CD14-positive monocyte (primary cell): ENCODE measurements at regions not wholly inside any gene's neighbourhood (a gene's known extent, or its start where the extent isn't known, plus 50 kb on each side); places are given as distances from the start of the nearest gene placed in this dataset.

Source experiments
- DNase-seq, 3 donors: peaks; one replicate each; pipeline ENCODE4 v3.0.0-alpha.2; 2011 to 2022
- H2AFZ ChIP-seq: 2 replicates; pipeline ENCODE4 v1.6.0; 2012; ENCODE audit warnings: mild to moderate bottlenecking, low read depth, low read length, inconsistent platforms; ENCODE audit not compliant: insufficient read depth, poor library complexity, severe bottlenecking
- H3K27ac ChIP-seq, 2 donors: 1 replicate in 1 of 2; 2 replicates in 1 of 2; pipeline ENCODE4 v1.5.1; 2012 to 2013; ENCODE audit warnings: low read length in 2 of 2, control low read depth in 1 of 2, inconsistent platforms in 1 of 2, low read depth in 1 of 2, mild to moderate bottlenecking in 1 of 2
- H3K27me3 ChIP-seq, 2 donors: one replicate each; pipeline versions ENCODE4 v1.6.0 to v1.6.1; 2011 to 2013; ENCODE audit warnings: low read length in 2 of 2; ENCODE audit not compliant: control insufficient read depth in 2 of 2, insufficient read depth in 2 of 2
- H3K36me3 ChIP-seq, 2 donors: replicated peaks in 1 of 2; 1 replicate in 1 of 2; 2 replicates in 1 of 2; pipeline versions ENCODE4 v1.5.1 to v1.6.1; 2012 to 2013; ENCODE audit warnings: low read length in 2 of 2, control low read depth in 1 of 2, inconsistent platforms in 1 of 2, mild to moderate bottlenecking in 1 of 2; ENCODE audit not compliant: insufficient read depth in 2 of 2, control insufficient read depth in 1 of 2
- H3K4me1 ChIP-seq, 2 donors: 1 replicate in 1 of 2; 2 replicates in 1 of 2; pipeline versions ENCODE4 v1.5.1 to v1.6.1; 2012 to 2013; ENCODE audit warnings: low read length in 2 of 2, control low read depth in 1 of 2, inconsistent platforms in 1 of 2, mild to moderate bottlenecking in 1 of 2, moderate library complexity in 1 of 2; ENCODE audit not compliant: insufficient read depth in 2 of 2, control insufficient read depth in 1 of 2
- H3K4me2 ChIP-seq: replicated peaks from 2 replicates; pipeline ENCODE3; 2012; ENCODE audit warnings: low read length, moderate library complexity, mild to moderate bottlenecking; ENCODE audit not compliant: poor library complexity, severe bottlenecking; ENCODE audit errors: extremely low read depth
- H3K4me3 ChIP-seq, 3 experiments: fragments of 200-600 bp in 1 of 3; sonication (generic) in 1 of 3; replicated peaks in 1 of 3; 1 replicate in 2 of 3; 2 replicates in 1 of 3; pipeline ENCODE4 v1.5.1; 2011 to 2013; ENCODE audit warnings: low read length in 3 of 3, mild to moderate bottlenecking in 3 of 3, control low read depth in 2 of 3, low read depth in 2 of 3, inconsistent platforms in 1 of 3, moderate library complexity in 1 of 3
- H3K79me2 ChIP-seq: 2 replicates; pipeline ENCODE4 v1.6.0; 2012; ENCODE audit warnings: mild to moderate bottlenecking, control low read depth, inconsistent platforms, low read length, moderate library complexity; ENCODE audit not compliant: insufficient read depth
- H3K9ac ChIP-seq: 2 replicates; pipeline ENCODE4 v1.6.0; 2017; ENCODE audit warnings: low read length, mild to moderate bottlenecking; ENCODE audit not compliant: insufficient read depth, poor library complexity, severe bottlenecking
- H3K9me3 ChIP-seq, 2 donors: replicated peaks in 1 of 2; 1 replicate in 1 of 2; 2 replicates in 1 of 2; pipeline versions ENCODE4 v1.5.1 to v1.6.1; 2012 to 2013; ENCODE audit warnings: low read length in 2 of 2, control low read depth in 1 of 2; ENCODE audit not compliant: control insufficient read depth in 1 of 2, insufficient read depth in 1 of 2
- H4K20me1 ChIP-seq: 2 replicates; pipeline ENCODE4 v1.6.0; 2012; ENCODE audit warnings: mild to moderate bottlenecking, low read length, control low read depth, moderate library complexity; ENCODE audit not compliant: insufficient read depth
- H3K27ac Mint-ChIP-seq, 7 donors: one replicate each; pipeline ENCODE4 v1.8.0; 2020; ENCODE audit warnings: mild to moderate bottlenecking in 7 of 7, mixed read lengths in 7 of 7, moderate library complexity in 6 of 7, inconsistent platforms in 2 of 7
- H3K27me3 Mint-ChIP-seq, 3 donors: one replicate each; pipeline ENCODE4 v1.8.0; 2021 to 2022; ENCODE audit warnings: low read depth in 3 of 3, mild to moderate bottlenecking in 3 of 3, mixed read lengths in 3 of 3, moderate library complexity in 3 of 3, inconsistent platforms in 1 of 3
- H3K36me3 Mint-ChIP-seq, 2 donors: one replicate each; pipeline ENCODE4 v1.8.0; 2020; ENCODE audit warnings: mixed read lengths in 2 of 2, inconsistent platforms in 1 of 2, mild to moderate bottlenecking in 1 of 2
- H3K4me1 Mint-ChIP-seq: one replicate; pipeline ENCODE4 v1.8.0; 2020; ENCODE audit warnings: mild to moderate bottlenecking, mixed read lengths
- H3K4me3 Mint-ChIP-seq, 2 donors: one replicate each; pipeline ENCODE4 v1.8.0; 2020; ENCODE audit warnings: mild to moderate bottlenecking in 2 of 2, mixed read lengths in 2 of 2, moderate library complexity in 1 of 2
- H3K9me3 Mint-ChIP-seq, 7 donors: one replicate each; pipeline ENCODE4 v1.8.0; 2020 to 2022; ENCODE audit warnings: mixed read lengths in 7 of 7, mild to moderate bottlenecking in 6 of 7, moderate library complexity in 6 of 7, inconsistent platforms in 2 of 7
- CTCF ChIP-seq: fragments of 200-600 bp; IDR thresholded peaks from one replicate; pipeline ENCODE4 v1.8.0; 2022; ENCODE audit warnings: antibody characterized with exemption, mild to moderate bottlenecking
- WGBS: methylation state at CpG from one replicate; pipeline ENCODE4 v1.1.5; 2013; ENCODE audit warnings: missing lambda C conversion rate; ENCODE audit not compliant: insufficient coverage; 5-methylcytosine and 5-hydroxymethylcytosine counted together
- intact Hi-C, 2 donors: fragments of 100-400 bp; cut with micrococcal nuclease; formaldehyde crosslinking; loops; one replicate each; pipeline versions ENCODE4 v1.15.0 to v1.15.1; 2023

GRCh38 chr14:26860111-26860510 lies 262.3 kb upstream of the NOVA1 start:
- Histone ChIP-seq H3K9ac (no peak overlapping the region), H3K79me2 (no peaks in the 10 kb centered on the region), H3K27ac (no peak overlapping the region), H3K9me3 (no peaks in the 10 kb centered on the region), H4K20me1 (no peaks in the 10 kb centered on the region), H2AFZ (no peak overlapping the region), H3K4me1 (no peaks in the 10 kb centered on the region), H3K4me2 (no peak overlapping the region), H3K36me3 (no peaks in the 10 kb centered on the region), H3K4me3 (no peak overlapping the region), H3K27me3 (no peaks in the 10 kb centered on the region)
- no peak for TF ChIP-seq CTCF
- WGBS, result no CpG with 5 or more reads among the region's 3 CpGs
- Mint-ChIP-seq H3K36me3 (no peaks in the 10 kb centered on the region), H3K4me1 (no peaks in the 10 kb centered on the region), H3K4me3 (no peak overlapping the region), H3K27ac (no peak overlapping the region), H3K27me3 (peaks cover 0 to 2% (median 0%) of the 10 kb centered on the region in 3 donors), H3K9me3 (no peaks in the 10 kb centered on the region)
- intact Hi-C loops, result no loop called here
- no peak for DNase-seq

- no peak overlapping the region for H3K9ac ChIP-seq
- H4K20me1 ChIP-seq, result no peaks in the 10 kb centered on the region
- no peaks in the 10 kb centered on the region for H3K9me3 ChIP-seq
- no peak overlapping the region for H2AFZ ChIP-seq
- DNase-seq, result no peak
- no peaks in the 10 kb centered on the region for H3K27me3 ChIP-seq
- no peak overlapping the region for H3K27ac ChIP-seq
- H3K4me2 ChIP-seq, result no peak overlapping the region
- H3K4me3 ChIP-seq, result no peak overlapping the region
- no peaks in the 10 kb centered on the region for H3K36me3 Mint-ChIP-seq
- H3K27ac Mint-ChIP-seq, result no peak overlapping the region
- H3K79me2 ChIP-seq, result no peaks in the 10 kb centered on the region
- H3K9me3 Mint-ChIP-seq, result no peaks in the 10 kb centered on the region
- no peak overlapping the region for H3K4me3 Mint-ChIP-seq
- no peaks in the 10 kb centered on the region for H3K36me3 ChIP-seq
- H3K27me3 Mint-ChIP-seq, result peaks cover 0 to 2% (median 0%) of the 10 kb centered on the region in 3 donors
- no CpG with 5 or more reads among the region's 5 CpGs for WGBS
- H3K4me1 Mint-ChIP-seq, result no peaks in the 10 kb centered on the region
- H3K4me1 ChIP-seq, result no peaks in the 10 kb centered on the region
- TF ChIP-seq CTCF, result no peak
- intact Hi-C loops, result no loop called here
Observed at GRCh38 chr14:26863736-26864135, 265.9 kb upstream of the NOVA1 start.
